ENCODE measurements at regions not wholly inside any gene's neighbourhood (a gene's known extent, or its start where the extent isn't known, plus 50 kb on each side); places are given as distances from the start of the nearest gene placed in this dataset.
"Not testable (repeated sequence)": the region's sequence is repeated elsewhere in the genome, so short reads cannot be mapped to it uniquely, and the experiment has no call there.

GRCh38 chr14:105999361-106000028 lies 473.1 kb downstream of the TMEM121 start:
- DNase-seq: peak; percentile 99 to 100

GRCh38 chr14:106000029-106000511 lies 473.7 kb downstream of the TMEM121 start:
- DNase-seq: peak; percentile 65 to 72

- not testable (repeated sequence) for DNase-seq
Observed at GRCh38 chr14:106001277-106001676, 474.9 kb downstream of the TMEM121 start.

GRCh38 chr14:106003351-106003750 lies 477.0 kb downstream of the TMEM121 start:
- no peak for DNase-seq

- peak in 1 of 2 donors; percentile 58 for DNase-seq
Observed at GRCh38 chr14:106004937-106005795, 478.8 kb downstream of the TMEM121 start.

- not testable (repeated sequence) for DNase-seq
Observed at GRCh38 chr14:106006043-106006442, 479.7 kb downstream of the TMEM121 start.

- DNase-seq: not testable (repeated sequence)
Observed at GRCh38 chr14:106006716-106007115, 480.3 kb downstream of the TMEM121 start.

GRCh38 chr14:106010783-106011182 lies 484.4 kb downstream of the TMEM121 start:
- no peak for DNase-seq

- DNase-seq: peak; percentile 84 to 91
Observed at GRCh38 chr14:106011631-106012360, 485.4 kb downstream of the TMEM121 start.

- DNase-seq: not testable (repeated sequence)
Observed at GRCh38 chr14:106012361-106012725, 486.0 kb downstream of the TMEM121 start.

- no peak for DNase-seq
Observed at GRCh38 chr14:106013879-106014376, 487.5 kb downstream of the TMEM121 start.

- not testable (repeated sequence) for DNase-seq
Observed at GRCh38 chr14:106017952-106018351, 491.6 kb downstream of the TMEM121 start.

GRCh38 chr14:106021832-106022231 lies 495.4 kb downstream of the TMEM121 start:
- DNase-seq: no peak

GRCh38 chr14:106022648-106023047 lies 496.3 kb downstream of the TMEM121 start:
- DNase-seq: not testable (repeated sequence)

GRCh38 chr14:106023411-106023810 lies 497.0 kb downstream of the TMEM121 start:
- DNase-seq: no peak

GRCh38 chr14:106024983-106025604 lies 498.7 kb downstream of the TMEM121 start:
- DNase-seq: peak in 1 of 2 donors; percentile 36

- no peak for DNase-seq
Observed at GRCh38 chr14:106026026-106026425, 499.6 kb downstream of the TMEM121 start.

- DNase-seq: not testable (repeated sequence)
Observed at GRCh38 chr14:106027759-106028158, 501.4 kb downstream of the TMEM121 start.

GRCh38 chr14:106029959-106030358 lies 503.6 kb downstream of the TMEM121 start:
- DNase-seq: no peak

GRCh38 chr14:106037380-106037779 lies 511.0 kb downstream of the TMEM121 start:
- no peak for DNase-seq

- no peak for DNase-seq
Observed at GRCh38 chr14:106038263-106038662, 511.9 kb downstream of the TMEM121 start.

GRCh38 chr14:106039400-106039799 lies 513.0 kb downstream of the TMEM121 start:
- DNase-seq: peak; percentile 68 to 72

All from stimulated activated CD4-positive, alpha-beta T cell treated with anti-CD3 and anti-CD28 coated beads, Interleukin-2, amount 100 ng/mL, for 48 hours (primary cell).